Loucy (cell line): ENCODE measurements at regions not wholly inside any gene's neighbourhood (a gene's known extent, or its start where the extent isn't known, plus 50 kb on each side); places are given as distances from the start of the nearest gene placed in this dataset.

ENCODE experiments used
- H2AFZ ChIP-seq: fragments of 200-600 bp; sonication (generic); 2 replicates; pipeline ENCODE4 v1.6.0; 2016; ENCODE audit warnings: antibody characterized with exemption, mild to moderate bottlenecking, low read length, moderate library complexity
- H3F3A ChIP-seq: fragments of 200-600 bp; 2 replicates; pipeline ENCODE4 v1.6.0; 2016; ENCODE audit warnings: antibody characterized with exemption, low read depth, mild to moderate bottlenecking
- H3K27me3 ChIP-seq: fragments of 200-600 bp; sonication (generic); 2 replicates; pipeline ENCODE4 v1.6.1; 2014; ENCODE audit warnings: low read length, mild to moderate bottlenecking; ENCODE audit not compliant: insufficient read depth, poor library complexity, severe bottlenecking
- H3K36me3 ChIP-seq: fragments of 200-600 bp; sonication (generic); 2 replicates; pipeline ENCODE4 v1.6.1; 2016; ENCODE audit warnings: low read length; ENCODE audit not compliant: insufficient read depth
- H3K4me1 ChIP-seq: fragments of 200-600 bp; sonication (generic); 2 replicates; pipeline ENCODE4 v1.5.1; 2014; ENCODE audit warnings: low read length, mild to moderate bottlenecking; ENCODE audit not compliant: insufficient read depth, poor library complexity, severe bottlenecking
- H3K4me2 ChIP-seq: fragments of 200-600 bp; sonication (generic); 2 replicates; pipeline ENCODE4 v1.6.0; 2014; ENCODE audit warnings: antibody characterized with exemption, low read length, low read depth, mild to moderate bottlenecking; ENCODE audit not compliant: poor library complexity, severe bottlenecking
- H3K4me3 ChIP-seq: fragments of 200-600 bp; sonication (generic); 2 replicates; pipeline ENCODE4 v1.5.1; 2014; ENCODE audit warnings: low read length, mild to moderate bottlenecking, mixed read lengths; ENCODE audit not compliant: poor library complexity, severe bottlenecking
- H3K79me2 ChIP-seq: fragments of 200-600 bp; sonication (generic); 2 replicates; pipeline ENCODE4 v1.6.1; 2014; ENCODE audit warnings: low read length; ENCODE audit not compliant: insufficient read depth
- H3K9ac ChIP-seq: fragments of 200-600 bp; sonication (generic); 2 replicates; pipeline ENCODE4 v1.6.0; 2014; ENCODE audit warnings: mild to moderate bottlenecking, low read depth, low read length, moderate library complexity; ENCODE audit not compliant: poor library complexity, severe bottlenecking
- H3K9me2 ChIP-seq: fragments of 200-600 bp; sonication (generic); replicated peaks from 2 replicates; pipeline ENCODE4 v1.6.1; 2016; ENCODE audit warnings: low read depth, low read length, mixed read lengths
- H3K9me3 ChIP-seq: fragments of 200-600 bp; sonication (generic); 2 replicates; pipeline ENCODE4 v1.6.1; 2014; ENCODE audit warnings: mild to moderate bottlenecking, antibody characterized with exemption, low read length, low read depth; ENCODE audit not compliant: insufficient read depth
- H4K20me1 ChIP-seq: fragments of 200-600 bp; sonication (generic); 2 replicates; pipeline ENCODE4 v1.6.0; 2014; ENCODE audit warnings: antibody characterized with exemption, low read length, mild to moderate bottlenecking; ENCODE audit not compliant: insufficient read depth, poor library complexity, severe bottlenecking
- EZH2phosphoT487 ChIP-seq: fragments of 200-600 bp; IDR thresholded peaks from 2 replicates; pipeline ENCODE4 v1.6.1; 2018; ENCODE audit warnings: antibody characterized with exemption, mild to moderate bottlenecking, moderate library complexity, borderline replicate concordance
- TF ChIP-seq, protein P1 (sequence below): fragments of 200-600 bp; sonication (generic); conservative IDR thresholded peaks from 2 replicates; pipeline ENCODE4 v1.5.1; 2014; ENCODE audit warnings: mild to moderate bottlenecking, antibody characterized with exemption, low read length

DNA sequence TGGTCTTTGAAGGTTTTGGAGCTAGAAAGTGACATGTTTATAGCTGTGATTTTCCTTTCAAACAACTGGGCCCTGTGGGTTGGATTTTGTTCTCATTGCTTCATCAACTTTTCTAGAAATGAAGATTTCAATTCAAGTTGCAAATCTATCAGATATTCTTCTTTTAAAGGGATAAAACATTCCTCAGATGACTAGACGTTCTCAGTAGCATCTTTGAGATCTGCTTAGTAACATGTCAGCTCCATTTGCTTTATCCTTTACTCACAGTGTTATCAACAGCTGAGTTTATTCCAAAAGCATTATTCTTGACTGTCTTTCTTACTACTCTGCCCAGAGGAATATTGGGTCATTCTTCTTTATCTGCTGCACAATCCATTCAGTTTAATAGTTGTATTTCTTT lies 108.2 kb upstream of the GIMD1 start:
- H3K9me3 ChIP-seq = no peaks in the 10 kb centered on the region

DNA sequence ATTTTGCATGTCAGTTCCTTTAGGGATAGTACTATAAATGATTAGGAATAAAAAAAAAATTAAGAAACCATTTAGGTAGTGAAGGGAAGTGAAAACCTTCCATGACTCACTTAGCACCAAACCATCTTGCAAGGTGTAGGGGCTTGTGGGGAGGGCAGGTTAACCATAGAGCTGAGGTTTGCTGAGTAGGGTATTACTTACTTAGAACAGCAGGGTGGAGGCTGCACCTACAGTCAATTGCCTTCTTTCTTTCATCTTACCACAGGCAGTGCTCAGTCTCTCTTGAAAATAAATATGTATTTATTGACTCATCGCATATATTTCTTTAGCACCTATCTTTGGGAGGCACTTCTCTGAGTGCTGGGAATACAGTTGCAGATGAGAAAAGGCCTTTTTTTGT lies 104.9 kb upstream of the GIMD1 start:
- no peak overlapping the region for H2AFZ ChIP-seq
- no peak overlapping the region for H3K4me3 ChIP-seq
- no peaks in the 10 kb centered on the region for H3K27me3 ChIP-seq
- TF ChIP-seq, protein P1, sequence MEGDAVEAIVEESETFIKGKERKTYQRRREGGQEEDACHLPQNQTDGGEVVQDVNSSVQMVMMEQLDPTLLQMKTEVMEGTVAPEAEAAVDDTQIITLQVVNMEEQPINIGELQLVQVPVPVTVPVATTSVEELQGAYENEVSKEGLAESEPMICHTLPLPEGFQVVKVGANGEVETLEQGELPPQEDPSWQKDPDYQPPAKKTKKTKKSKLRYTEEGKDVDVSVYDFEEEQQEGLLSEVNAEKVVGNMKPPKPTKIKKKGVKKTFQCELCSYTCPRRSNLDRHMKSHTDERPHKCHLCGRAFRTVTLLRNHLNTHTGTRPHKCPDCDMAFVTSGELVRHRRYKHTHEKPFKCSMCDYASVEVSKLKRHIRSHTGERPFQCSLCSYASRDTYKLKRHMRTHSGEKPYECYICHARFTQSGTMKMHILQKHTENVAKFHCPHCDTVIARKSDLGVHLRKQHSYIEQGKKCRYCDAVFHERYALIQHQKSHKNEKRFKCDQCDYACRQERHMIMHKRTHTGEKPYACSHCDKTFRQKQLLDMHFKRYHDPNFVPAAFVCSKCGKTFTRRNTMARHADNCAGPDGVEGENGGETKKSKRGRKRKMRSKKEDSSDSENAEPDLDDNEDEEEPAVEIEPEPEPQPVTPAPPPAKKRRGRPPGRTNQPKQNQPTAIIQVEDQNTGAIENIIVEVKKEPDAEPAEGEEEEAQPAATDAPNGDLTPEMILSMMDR = no peak
- no peak for TF ChIP-seq EZH2phosphoT487
- H3K36me3 ChIP-seq = no peaks in the 10 kb centered on the region
- no peaks in the 10 kb centered on the region for H3K9me3 ChIP-seq
- no peaks in the 10 kb centered on the region for H3K4me1 ChIP-seq
- H3K9me2 ChIP-seq = no peaks in the 10 kb centered on the region
- H3K4me2 ChIP-seq = no peak overlapping the region
- H3K79me2 ChIP-seq = no peaks in the 10 kb centered on the region
- H4K20me1 ChIP-seq = no peaks in the 10 kb centered on the region
- no peak overlapping the region for H3K9ac ChIP-seq
- H3F3A ChIP-seq = no peaks in the 10 kb centered on the region

More for the DNA sequence above, 108.2 kb upstream of the GIMD1 start:
- TF ChIP-seq, protein P1 = no peak
- TF ChIP-seq EZH2phosphoT487 = no peak
- Histone ChIP-seq H3K4me1 (no peaks in the 10 kb centered on the region), H3K4me3 (no peak overlapping the region), H3K9me2 (no peaks in the 10 kb centered on the region), H2AFZ (no peak overlapping the region), H3K36me3 (no peaks in the 10 kb centered on the region), H3K27me3 (no peaks in the 10 kb centered on the region), H3K4me2 (no peak overlapping the region), H3K9ac (no peak overlapping the region), H3K79me2 (no peaks in the 10 kb centered on the region), H3F3A (no peaks in the 10 kb centered on the region), H4K20me1 (no peaks in the 10 kb centered on the region)

DNA sequence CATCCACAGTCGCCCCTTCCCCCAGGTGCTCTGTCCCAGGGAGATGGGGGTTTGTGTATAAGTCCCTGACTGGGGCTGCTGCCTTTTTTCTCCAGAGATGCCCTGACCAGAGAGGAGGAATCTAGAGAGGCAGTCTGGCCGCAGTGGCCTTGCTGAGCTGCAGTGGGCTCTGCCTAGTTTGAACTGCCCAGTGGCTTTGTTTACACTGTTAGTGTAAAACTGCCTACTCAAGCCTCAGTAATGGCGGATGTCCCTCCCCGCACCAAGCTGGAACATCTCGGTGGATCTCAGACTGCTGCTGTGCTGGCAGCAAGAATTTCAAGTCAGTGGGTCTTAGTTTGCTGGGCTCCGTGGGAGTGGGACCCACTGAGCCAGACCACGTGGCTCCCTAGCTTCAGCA lies 102.6 kb upstream of the GIMD1 start:
- Histone ChIP-seq H3F3A (no peaks in the 10 kb centered on the region), H3K36me3 (no peaks in the 10 kb centered on the region), H3K9me2 (no peaks in the 10 kb centered on the region), H3K9ac (no peak overlapping the region), H3K4me2 (no peak overlapping the region), H3K9me3 (no peaks in the 10 kb centered on the region), H2AFZ (no peak overlapping the region), H3K4me3 (no peak overlapping the region), H3K79me2 (no peaks in the 10 kb centered on the region), H3K4me1 (no peaks in the 10 kb centered on the region), H4K20me1 (no peaks in the 10 kb centered on the region), H3K27me3 (no peaks in the 10 kb centered on the region)
- no peak for TF ChIP-seq EZH2phosphoT487
- TF ChIP-seq, protein P1 = no peak
